Esophagus muscularis mucosa (tissue), 4 donors: ENCODE measurements at regions not wholly inside any gene's neighbourhood (a gene's known extent, or its start where the extent isn't known, plus 50 kb on each side); places are given as distances from the start of the nearest gene placed in this dataset.

Experiments
- CTCF ChIP-seq, 3 experiments: fragments of 200-600 bp in 2 of 3; fragments of 450-650 bp in 1 of 3; sonication (generic) in 2 of 3; IDR thresholded peaks; one replicate each; pipeline ENCODE4 v1.5.1; 2017 to 2019; ENCODE audit warnings: antibody characterized with exemption in 3 of 3, mild to moderate bottlenecking in 2 of 3, moderate library complexity in 1 of 3
- EP300 ChIP-seq: sonication (generic); formaldehyde crosslinking; IDR thresholded peaks from one replicate; pipeline ENCODE4 v1.6.1; 2017; ENCODE audit warnings: antibody characterized with exemption
- POLR2A ChIP-seq: fragments of 450-650 bp; IDR thresholded peaks from one replicate; pipeline ENCODE4 v1.6.1; 2017; ENCODE audit warnings: antibody characterized with exemption, moderate library complexity, mild to moderate bottlenecking, low read depth
- POLR2AphosphoS5 ChIP-seq, 2 donors: sonication (generic); formaldehyde crosslinking; IDR thresholded peaks; one replicate each; pipeline ENCODE4 v1.6.1; 2017; ENCODE audit warnings: antibody characterized with exemption in 2 of 2

- no peak for TF ChIP-seq CTCF (IDR thresholded peaks at IDR 0.05)
- TF ChIP-seq POLR2A = no peak
- no peak for TF ChIP-seq POLR2AphosphoS5 (IDR thresholded peaks at IDR 0.05)
- TF ChIP-seq EP300 = no peak
These were observed 244.1 kb upstream of the SEMA6D start for GRCh38 chr15:47473106-47473725.
